Right lung (tissue), 2 donors: ENCODE measurements at regions not wholly inside any gene's neighbourhood (a gene's known extent, or its start where the extent isn't known, plus 50 kb on each side); places are given as distances from the start of the nearest gene placed in this dataset.
"Not testable (repeated sequence)": the region's sequence is repeated elsewhere in the genome, so short reads cannot be mapped to it uniquely, and the experiment has no call there.

Source experiments
- DNase-seq, 2 donors: peaks; one replicate each; pipeline ENCODE4 v3.0.0-alpha.2; 2013

- DNase-seq: no peak
Measured at GRCh38 chr5:25451294-25451693, 806.5 kb upstream of the CDH10 start.

GRCh38 chr5:25448646-25449045 lies 803.9 kb upstream of the CDH10 start:
- no peak for DNase-seq

- DNase-seq: no peak
Measured at GRCh38 chr5:25448190-25448621, 803.4 kb upstream of the CDH10 start.

GRCh38 chr5:25446061-25446420 lies 801.3 kb upstream of the CDH10 start:
- DNase-seq: not testable (repeated sequence)

- not testable (repeated sequence) for DNase-seq
Measured at GRCh38 chr5:25445381-25446060, 800.7 kb upstream of the CDH10 start.

GRCh38 chr5:25444697-25445096 lies 799.9 kb upstream of the CDH10 start:
- no peak for DNase-seq

GRCh38 chr5:25441810-25442209 lies 797.0 kb upstream of the CDH10 start:
- DNase-seq: no peak

- DNase-seq: no peak
Measured at GRCh38 chr5:25439025-25439424, 794.2 kb upstream of the CDH10 start.

- DNase-seq: not testable (repeated sequence)
Measured at GRCh38 chr5:25438375-25438774, 793.6 kb upstream of the CDH10 start.

- no peak for DNase-seq
Measured at GRCh38 chr5:25436452-25436851, 791.7 kb upstream of the CDH10 start.

- DNase-seq: no peak
Measured at GRCh38 chr5:25435882-25436281, 791.1 kb upstream of the CDH10 start.

- DNase-seq: no peak
Measured at GRCh38 chr5:25427240-25427639, 782.5 kb upstream of the CDH10 start.

- no peak for DNase-seq
Measured at GRCh38 chr5:25423271-25423670, 778.5 kb upstream of the CDH10 start.

- DNase-seq: no peak
Measured at GRCh38 chr5:25419684-25420083, 774.9 kb upstream of the CDH10 start.

- no peak for DNase-seq
Measured at GRCh38 chr5:25418978-25419377, 774.2 kb upstream of the CDH10 start.

GRCh38 chr5:25418319-25418859 lies 773.6 kb upstream of the CDH10 start:
- DNase-seq: no peak

GRCh38 chr5:25416960-25417359 lies 772.2 kb upstream of the CDH10 start:
- no peak for DNase-seq

- DNase-seq: no peak
Measured at GRCh38 chr5:25415970-25416369, 771.2 kb upstream of the CDH10 start.

- DNase-seq: no peak
Measured at GRCh38 chr5:25414742-25415141, 770.0 kb upstream of the CDH10 start.

- no peak for DNase-seq
Measured at GRCh38 chr5:25412116-25412661, 767.4 kb upstream of the CDH10 start.

- not testable (repeated sequence) for DNase-seq
Measured at GRCh38 chr5:25407365-25407764, 762.6 kb upstream of the CDH10 start.

- no peak for DNase-seq
Measured at GRCh38 chr5:25405850-25406249, 761.1 kb upstream of the CDH10 start.

GRCh38 chr5:25399878-25400480 lies 755.2 kb upstream of the CDH10 start:
- no peak for DNase-seq
